Right forelimb (tissue), 1 donor: ENCODE measurements at regions not wholly inside any gene's neighbourhood (a gene's known extent, or its start where the extent isn't known, plus 50 kb on each side); places are given as distances from the start of the nearest gene placed in this dataset.
"Not testable (repeated sequence)": the region's sequence is repeated elsewhere in the genome, so short reads cannot be mapped to it uniquely, and the experiment has no call there.

ENCODE experiments used
- DNase-seq: peaks from one replicate; pipeline ENCODE4 v3.0.0-alpha.2; 2018

DNA sequence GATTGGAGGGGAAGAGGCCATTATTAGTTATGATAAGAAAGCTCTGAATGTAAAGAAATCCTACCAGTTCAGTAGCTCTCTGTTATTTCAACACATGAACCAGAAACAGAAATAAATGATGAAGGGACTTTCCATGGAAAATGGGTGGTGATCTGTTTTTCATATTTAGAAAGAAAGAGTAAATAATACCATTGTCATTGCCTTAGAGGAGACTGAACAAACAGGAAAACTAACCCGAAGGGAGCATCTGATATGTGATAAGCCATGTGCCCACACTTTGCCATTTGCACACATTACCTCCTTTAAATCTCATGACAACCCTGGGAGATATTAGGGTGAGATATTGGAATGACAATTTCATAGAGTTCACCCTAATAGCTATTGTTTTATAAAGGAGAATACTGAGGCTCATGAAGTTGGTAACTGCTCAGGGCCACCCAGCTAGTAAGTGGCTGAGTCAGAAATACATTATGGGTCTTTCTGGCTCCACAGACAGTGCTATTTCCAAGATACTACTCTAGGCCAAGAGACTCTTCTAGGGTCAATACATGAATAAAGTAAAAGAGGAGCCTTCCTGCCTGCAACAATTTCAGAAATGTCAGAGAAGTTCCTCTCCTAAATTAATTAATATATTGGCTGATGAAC is 111.0 kb upstream of the SLIT3 start:
- no peak for DNase-seq

DNA sequence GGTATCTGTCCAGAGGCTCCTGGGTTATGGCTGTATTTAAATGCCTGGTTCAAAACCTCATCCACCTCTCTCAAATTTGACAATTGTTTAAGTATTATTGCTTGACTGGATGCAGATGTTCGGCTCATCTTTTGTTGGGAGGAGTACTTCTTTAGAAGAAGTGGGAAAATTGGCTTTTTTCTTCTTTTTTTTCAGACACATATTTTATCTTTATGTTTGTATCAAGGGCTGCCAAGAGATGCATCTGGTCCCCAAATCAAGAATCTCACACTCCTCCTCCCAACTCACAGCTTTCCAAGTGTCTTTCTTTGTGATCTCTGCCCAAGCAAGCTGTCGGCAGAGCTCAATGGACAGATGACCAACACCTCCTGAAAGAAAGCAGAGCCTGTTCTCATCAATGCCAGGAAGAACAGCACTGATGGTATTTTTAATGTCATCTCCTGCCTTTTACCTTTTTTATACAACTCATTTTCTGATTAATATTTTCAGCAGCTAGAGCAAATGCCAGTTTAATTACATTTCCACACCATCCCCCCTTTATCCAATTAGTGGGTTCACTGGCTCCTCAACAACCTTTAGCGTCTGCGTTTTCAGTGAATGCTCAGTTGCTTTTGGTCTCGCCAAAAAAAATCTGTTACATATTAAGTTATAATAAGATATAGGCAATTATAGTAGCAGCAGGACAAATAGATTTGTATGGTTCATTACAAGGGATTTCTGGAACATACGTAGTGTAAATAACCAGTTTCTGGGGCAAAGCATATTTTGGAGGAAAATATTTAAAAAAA is 110.3 kb upstream of the SLIT3 start:
- no peak for DNase-seq

DNA sequence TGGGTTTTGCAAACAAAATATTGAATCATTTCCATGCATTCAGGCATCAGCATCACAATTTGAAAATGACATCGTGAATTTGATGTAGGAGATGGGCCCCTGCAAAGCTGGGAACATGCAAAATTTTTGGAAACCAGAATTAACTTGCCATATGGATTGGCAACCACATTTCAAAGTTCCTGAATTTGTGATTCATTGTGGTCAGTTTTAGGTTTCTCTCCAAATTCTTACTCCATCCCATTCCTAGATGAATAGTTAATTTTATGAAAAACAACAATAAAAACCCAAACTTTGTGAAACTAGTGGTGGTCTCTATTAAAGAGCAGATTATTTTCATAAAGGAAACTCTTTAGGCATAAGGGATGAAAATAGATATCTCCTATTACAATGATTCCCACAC is 107.8 kb upstream of the SLIT3 start:
- no peak for DNase-seq

- DNase-seq = no peak
Measured at GRCh38 chr5:169408171-169408570, 107.2 kb upstream of the SLIT3 start.

- DNase-seq = no peak
Measured at GRCh38 chr5:169404223-169404622, 103.3 kb upstream of the SLIT3 start.

- DNase-seq = no peak
Measured at GRCh38 chr5:169398515-169398914, 97.6 kb upstream of the SLIT3 start.

DNA sequence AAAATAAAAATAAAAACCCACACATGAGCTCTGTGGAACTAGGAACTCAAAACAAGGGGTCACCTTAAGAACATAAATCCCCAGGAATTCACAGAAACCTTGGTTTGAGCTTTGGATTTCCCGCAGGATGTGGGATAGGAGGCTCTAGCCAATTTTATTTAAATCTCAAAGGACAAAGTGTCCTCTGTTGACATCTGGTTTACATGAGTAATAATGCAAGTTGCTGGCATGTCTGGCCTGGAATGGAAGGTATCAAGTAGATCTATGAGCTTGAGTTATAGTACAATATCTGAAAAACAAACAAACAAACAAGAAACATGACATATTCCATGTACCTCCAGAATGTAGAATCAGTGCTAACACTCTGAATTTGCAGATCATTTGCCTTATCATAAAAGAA is 94.2 kb upstream of the SLIT3 start:
- no peak for DNase-seq

DNA sequence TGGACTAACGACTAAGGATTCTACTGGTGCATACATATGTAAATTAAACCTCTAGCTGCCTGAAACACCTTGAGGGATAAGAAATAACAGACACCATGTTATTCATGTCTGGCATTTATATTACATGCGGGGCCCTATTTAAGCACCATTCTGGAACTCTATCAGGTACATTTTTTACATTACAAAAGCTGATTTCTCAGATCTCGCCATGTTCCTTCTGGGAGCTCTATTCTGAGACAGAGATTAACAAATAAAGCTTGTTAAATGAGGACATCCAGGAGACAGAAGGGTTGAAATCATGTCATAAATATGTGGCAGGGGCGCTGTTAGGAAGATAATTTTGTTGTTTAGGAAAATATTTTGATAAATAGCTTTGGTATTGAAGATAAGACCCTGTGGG is 93.4 kb upstream of the SLIT3 start:
- no peak for DNase-seq

- DNase-seq = no peak
Measured at GRCh38 chr5:169393907-169394306, 93.0 kb upstream of the SLIT3 start.

DNA sequence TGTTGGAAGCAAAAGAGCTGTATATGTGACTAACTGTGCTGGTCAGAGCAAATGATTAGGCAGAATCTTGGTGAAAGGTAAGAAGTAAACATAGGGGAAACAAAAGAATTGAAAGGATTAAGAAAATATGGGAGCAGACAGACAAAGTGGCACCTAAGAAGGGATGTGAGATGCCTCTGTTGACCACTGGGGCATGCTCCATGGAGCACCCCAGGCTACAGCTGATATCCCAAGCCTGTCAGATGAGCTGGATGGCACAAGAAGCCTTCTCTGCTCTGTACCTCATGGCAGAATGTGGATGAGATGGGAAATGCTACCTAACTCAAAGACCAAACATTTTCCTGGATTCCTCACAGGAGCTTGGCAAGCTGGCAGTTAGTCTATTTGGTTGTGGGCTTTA is 89.3 kb upstream of the SLIT3 start:
- no peak for DNase-seq

DNA sequence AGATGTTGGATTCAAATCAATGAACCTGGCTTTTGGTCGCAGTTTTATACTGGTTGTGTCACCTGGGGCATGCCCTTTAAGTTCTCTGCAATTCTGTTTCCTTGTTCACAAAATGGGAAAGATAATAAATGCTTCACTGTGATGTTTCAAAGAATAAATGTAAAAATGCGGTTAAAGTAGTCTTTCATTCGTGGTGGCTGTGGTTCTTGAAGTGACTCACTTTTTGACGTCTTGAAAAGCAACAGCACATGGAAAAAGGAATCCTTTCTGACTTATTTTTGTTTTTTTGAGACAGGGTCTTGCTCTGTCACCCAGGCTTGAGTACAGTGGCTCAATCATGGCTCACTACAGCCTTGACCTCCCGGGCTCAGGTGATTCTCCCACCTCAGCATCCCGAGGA is 88.4 kb upstream of the SLIT3 start:
- no peak for DNase-seq

GRCh38 chr5:169385636-169386035 is 84.7 kb upstream of the SLIT3 start:
- no peak for DNase-seq

DNA sequence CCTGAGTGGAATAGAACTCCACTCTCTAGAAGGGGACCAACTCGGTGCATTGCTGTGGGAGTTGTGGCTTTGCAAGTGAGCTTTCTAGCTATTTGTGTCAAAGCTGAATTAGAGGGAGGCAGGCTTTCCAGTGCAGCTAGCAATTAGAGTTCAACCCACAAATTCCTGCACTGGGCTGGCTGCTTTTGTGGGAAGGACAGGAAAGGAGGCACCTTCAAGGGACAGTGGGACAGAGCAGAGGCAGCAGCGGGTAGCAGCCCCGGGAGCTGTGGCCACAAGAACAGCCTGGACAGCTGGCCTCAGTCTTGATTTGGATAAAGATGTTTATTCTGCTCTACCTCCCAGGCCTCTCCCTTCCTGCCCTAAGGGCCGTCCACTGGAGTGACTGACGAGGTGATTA is 83.7 kb upstream of the SLIT3 start:
- DNase-seq = no peak

- no peak for DNase-seq
Measured at GRCh38 chr5:169374761-169375160, 73.8 kb upstream of the SLIT3 start.

DNA sequence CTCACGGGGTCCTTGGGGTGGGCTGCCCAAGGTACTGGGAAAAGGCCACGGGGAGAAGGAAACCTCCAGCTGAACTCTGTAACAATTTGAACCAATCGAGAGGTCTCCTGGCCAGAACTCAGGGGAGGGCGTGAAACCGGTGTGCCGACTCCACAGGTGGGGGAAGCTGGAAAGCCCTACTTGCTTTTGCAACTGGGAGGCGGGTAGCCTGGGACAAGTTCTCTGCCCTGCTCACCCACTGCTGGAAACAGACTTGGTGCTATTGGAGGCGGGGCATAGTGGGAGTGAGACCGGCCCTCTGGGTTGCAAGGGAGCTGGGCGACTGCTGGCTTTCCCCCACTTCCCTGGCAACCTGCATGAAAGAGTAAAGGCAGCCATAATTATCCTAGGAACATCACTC is 73.2 kb upstream of the SLIT3 start:
- no peak for DNase-seq

- not testable (repeated sequence) for DNase-seq
Measured at GRCh38 chr5:169371801-169372200, 70.9 kb upstream of the SLIT3 start.

DNA sequence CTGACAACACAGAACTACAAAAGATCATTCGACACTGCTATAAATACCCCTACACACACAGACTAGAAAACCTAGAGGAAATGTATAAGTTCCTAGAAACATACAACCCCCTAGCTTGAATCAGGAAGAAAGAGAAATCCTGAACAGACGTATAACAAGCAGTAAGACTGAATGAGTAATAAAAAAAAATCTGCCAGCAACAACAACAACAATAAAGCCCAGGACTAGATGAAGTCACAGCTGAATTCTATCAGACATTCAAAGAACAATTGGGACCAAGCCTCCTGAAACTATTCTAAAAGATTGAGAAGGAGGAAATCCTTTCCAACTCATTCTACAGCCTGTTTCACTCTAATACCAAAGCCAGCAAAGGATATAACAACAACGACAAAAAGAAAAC is 68.2 kb upstream of the SLIT3 start:
- DNase-seq = no peak

GRCh38 chr5:169367861-169368260 is 66.9 kb upstream of the SLIT3 start:
- no peak for DNase-seq

DNA sequence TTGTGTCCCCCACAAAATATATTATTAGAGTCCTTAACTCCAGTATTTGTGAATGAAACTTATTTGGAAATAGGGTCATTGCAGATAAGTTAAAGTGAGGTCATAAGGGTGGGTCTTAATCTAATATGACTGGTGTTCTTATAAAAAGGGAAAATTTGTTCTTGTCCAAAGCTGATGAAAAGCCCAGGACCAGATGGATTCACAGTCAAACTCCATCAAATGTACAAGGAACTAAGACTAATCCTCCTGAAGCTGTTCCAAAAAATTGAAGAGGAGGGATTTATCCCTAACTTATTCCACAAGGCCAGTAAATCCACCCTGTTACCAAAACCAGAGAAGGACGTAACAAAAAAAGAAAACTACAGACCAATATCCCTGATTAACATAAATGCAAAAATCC is 56.4 kb upstream of the SLIT3 start:
- DNase-seq = no peak

DNA sequence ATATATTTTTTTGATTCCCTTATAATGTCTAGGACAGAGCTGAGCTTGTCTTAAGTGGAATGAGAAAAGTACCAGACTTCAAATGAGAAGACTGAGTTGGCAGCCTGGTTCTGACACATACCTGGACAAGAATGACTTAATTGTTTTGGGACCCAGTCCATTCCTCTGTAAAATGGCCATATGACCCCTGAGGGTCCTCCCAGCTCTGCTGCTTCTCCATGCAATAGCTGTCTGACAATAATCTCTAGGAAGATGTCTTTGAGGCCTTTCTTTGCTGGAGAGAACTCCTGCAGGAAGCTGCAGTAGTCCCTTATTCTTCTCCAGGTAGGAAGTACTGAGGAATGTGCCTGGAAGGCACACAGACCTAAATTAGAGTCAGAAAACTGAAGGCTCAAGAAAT is 55.9 kb upstream of the SLIT3 start:
- no peak for DNase-seq

DNA sequence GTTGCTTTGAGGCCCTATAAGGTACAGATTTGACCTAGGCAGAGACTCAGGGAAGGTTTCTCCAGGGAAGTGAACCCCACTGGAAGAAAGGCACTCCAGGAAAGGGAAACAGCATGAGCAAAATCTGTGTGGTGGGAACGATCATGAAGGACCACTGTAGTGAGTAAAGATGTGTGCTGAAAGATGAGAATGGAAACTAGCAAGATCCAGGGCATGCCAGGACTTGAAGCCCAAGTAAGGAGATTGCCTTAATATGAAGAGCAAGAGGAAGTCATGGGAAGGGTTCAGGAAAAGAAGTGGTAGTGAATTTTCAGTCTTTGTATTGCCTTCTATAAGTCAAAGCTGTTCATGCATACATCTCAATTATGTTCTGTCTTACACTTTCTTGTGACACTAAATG is 55.2 kb upstream of the SLIT3 start:
- no peak for DNase-seq

GRCh38 chr5:169354921-169355320 is 54.0 kb upstream of the SLIT3 start:
- DNase-seq = no peak

- DNase-seq = no peak
Measured at GRCh38 chr5:169354263-169354662, 53.3 kb upstream of the SLIT3 start.

- DNase-seq = no peak
Measured at GRCh38 chr5:169352901-169353300, 52.0 kb upstream of the SLIT3 start.

GRCh38 chr5:169351721-169352120 is 50.8 kb upstream of the SLIT3 start:
- DNase-seq = no peak
